ENCODE measurements at regions not wholly inside any gene's neighbourhood (a gene's known extent, or its start where the extent isn't known, plus 50 kb on each side); places are given as distances from the start of the nearest gene placed in this dataset.
"Not testable (repeated sequence)": the region's sequence is repeated elsewhere in the genome, so short reads cannot be mapped to it uniquely, and the experiment has no call there.

- Histone ChIP-seq H3K4me3 (ENCODE audit: low read depth, low read length) (no peak overlapping the region), H3K27ac (no peak overlapping the region), H3K9me3 (ENCODE audit: severe bottlenecking) (no peaks in the 10 kb centered on the region), H3K27me3 (ENCODE audit: insufficient read depth, low read depth, severe bottlenecking) (peaks cover 3% of the 10 kb centered on the region), H3K36me3 (no peaks in the 10 kb centered on the region)
- no peak for TF ChIP-seq CTCF (IDR thresholded peaks at IDR 0.05; ENCODE audit: low read depth, low read length)
- DNase-seq = no peak
These were observed 153.6 kb downstream of the MAGEB17 start for GRCh38 chrX:16320765-16321355.

DNA sequence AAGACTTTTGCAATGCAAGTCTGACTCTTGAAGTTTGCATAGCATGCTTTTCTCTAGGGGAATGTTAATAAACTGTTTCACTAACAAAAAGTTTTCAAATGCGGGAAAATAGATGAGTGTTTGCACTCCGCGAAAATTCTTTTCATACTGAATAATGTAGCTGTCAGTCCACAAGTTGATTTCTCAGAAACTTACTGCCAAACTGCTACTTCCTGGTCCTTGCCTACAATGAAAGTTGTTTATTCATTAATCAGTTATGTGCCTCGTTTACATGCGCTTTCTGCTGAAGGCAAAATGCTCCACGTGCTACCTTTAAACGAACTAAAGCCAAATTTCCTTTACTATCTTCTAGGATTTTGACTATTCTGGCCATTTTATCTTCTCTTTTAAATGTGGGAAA is 166.2 kb downstream of the MAGEB17 start:
- H3K9me3 ChIP-seq (ENCODE audit: severe bottlenecking) = no peaks in the 10 kb centered on the region
- no peak overlapping the region for H3K27ac ChIP-seq
- no peaks in the 10 kb centered on the region for H3K36me3 ChIP-seq
- no peak overlapping the region for H3K4me3 ChIP-seq (ENCODE audit: low read depth, low read length)
- no peak for TF ChIP-seq CTCF (IDR thresholded peaks at IDR 0.05; ENCODE audit: low read depth, low read length)
- no peak for DNase-seq
- H3K27me3 ChIP-seq (ENCODE audit: insufficient read depth, low read depth, severe bottlenecking) = peaks cover 19% of the 10 kb centered on the region

DNA sequence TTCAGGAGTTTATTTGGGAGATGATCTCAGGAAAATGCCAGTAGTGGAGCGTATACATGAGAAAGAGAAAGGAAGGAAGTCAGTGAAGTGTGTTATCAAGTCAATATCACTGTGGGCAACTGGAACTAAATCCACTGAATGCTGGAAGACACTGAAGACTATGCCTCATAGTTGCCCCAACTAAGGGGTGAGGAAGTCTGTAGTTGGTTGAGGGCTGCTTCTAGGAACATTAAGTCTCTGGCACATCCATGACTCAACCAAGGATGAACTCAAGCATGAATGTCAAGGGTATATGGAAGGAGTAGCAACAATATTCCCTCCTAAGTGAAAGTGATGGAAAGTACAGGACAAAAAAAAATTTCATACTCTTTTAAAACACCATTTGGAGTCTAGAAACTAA is 167.9 kb downstream of the MAGEB17 start:
- Histone ChIP-seq H3K27me3 (ENCODE audit: insufficient read depth, low read depth, severe bottlenecking) (peaks cover 23% of the 10 kb centered on the region), H3K36me3 (no peaks in the 10 kb centered on the region), H3K27ac (no peak overlapping the region), H3K4me3 (ENCODE audit: low read depth, low read length) (no peak overlapping the region), H3K9me3 (ENCODE audit: severe bottlenecking) (no peaks in the 10 kb centered on the region)
- no peak for DNase-seq
- TF ChIP-seq CTCF (IDR thresholded peaks at IDR 0.05; ENCODE audit: low read depth, low read length) = no peak

DNA sequence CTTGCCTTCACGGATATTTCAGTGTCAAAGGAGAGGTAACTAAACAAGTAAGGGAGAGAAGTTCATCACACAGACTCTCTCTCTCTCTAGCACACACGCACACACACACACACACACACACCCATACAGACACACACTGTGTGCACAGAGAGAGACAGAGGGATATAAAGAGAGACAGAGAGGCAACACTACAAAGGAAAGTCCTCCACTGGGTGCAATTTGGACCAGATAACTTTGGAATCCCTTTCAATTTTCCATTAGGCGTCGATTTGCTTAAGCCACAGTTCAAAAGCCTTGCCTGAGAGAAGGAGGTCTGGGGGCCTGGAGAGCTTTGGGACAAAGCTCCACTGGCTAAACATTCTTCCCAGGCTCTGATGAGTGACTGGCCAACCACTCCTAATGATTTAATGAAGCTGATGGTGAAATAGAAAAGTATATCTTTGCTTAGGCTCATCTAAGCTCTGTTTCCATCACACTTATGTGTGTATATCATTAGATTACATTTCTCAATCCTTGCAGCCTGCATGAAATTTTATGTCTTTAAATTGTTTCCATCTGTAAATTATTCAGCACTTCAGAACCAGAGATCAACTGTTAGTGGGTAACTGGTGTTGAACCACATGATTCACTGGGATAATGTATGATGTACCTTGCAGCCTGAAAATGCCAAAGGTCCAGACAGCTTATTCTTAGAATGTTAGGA is 180.8 kb downstream of the MAGEB17 start:
- Histone ChIP-seq H3K4me3 (ENCODE audit: low read depth, low read length) (no peak overlapping the region), H3K9me3 (ENCODE audit: severe bottlenecking) (no peaks in the 10 kb centered on the region), H3K27ac (no peak overlapping the region), H3K27me3 (ENCODE audit: insufficient read depth, low read depth, severe bottlenecking) (peaks cover 51% of the 10 kb centered on the region), H3K36me3 (no peaks in the 10 kb centered on the region)
- no peak for DNase-seq
- no peak for TF ChIP-seq CTCF (IDR thresholded peaks at IDR 0.05; ENCODE audit: low read depth, low read length)

GRCh38 chrX:16357902-16358301 is 190.6 kb downstream of the MAGEB17 start:
- Histone ChIP-seq H3K36me3 (no peaks in the 10 kb centered on the region), H3K27me3 (ENCODE audit: insufficient read depth, low read depth, severe bottlenecking) (peaks cover 16% of the 10 kb centered on the region), H3K27ac (no peak overlapping the region), H3K4me3 (ENCODE audit: low read depth, low read length) (no peak overlapping the region), H3K9me3 (ENCODE audit: severe bottlenecking) (no peaks in the 10 kb centered on the region)
- no peak for DNase-seq
- TF ChIP-seq CTCF (IDR thresholded peaks at IDR 0.05; ENCODE audit: low read depth, low read length) = no peak

DNA sequence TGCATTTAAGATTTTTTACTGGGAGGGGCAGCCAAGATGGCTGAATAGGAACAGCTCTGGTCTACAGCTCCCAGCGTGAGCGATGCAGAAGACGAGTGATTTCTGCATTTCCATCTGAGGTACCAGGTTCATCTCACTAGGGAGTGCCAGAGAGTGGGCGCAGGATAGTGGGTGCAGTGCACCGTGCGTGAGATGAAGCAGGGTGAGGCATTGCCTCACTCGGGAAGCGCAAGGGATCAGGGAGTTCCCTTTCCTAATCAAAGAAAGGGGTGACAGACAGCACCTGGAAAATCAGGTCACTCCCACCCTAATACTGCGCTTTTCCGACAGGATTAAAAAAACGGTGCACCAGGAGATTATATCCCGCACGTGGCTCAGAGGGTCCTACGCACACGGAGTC is 192.8 kb downstream of the MAGEB17 start:
- peaks cover 16% of the 10 kb centered on the region for H3K27me3 ChIP-seq (ENCODE audit: insufficient read depth, low read depth, severe bottlenecking)
- not testable (repeated sequence) for H3K9me3 ChIP-seq (ENCODE audit: severe bottlenecking); H3K36me3 ChIP-seq; H3K27ac ChIP-seq; H3K4me3 ChIP-seq (ENCODE audit: low read depth, low read length); DNase-seq

Measured in WERI-Rb-1 (cell line).